ENCODE measurements at regions not wholly inside any gene's neighbourhood (a gene's known extent, or its start where the extent isn't known, plus 50 kb on each side); places are given as distances from the start of the nearest gene placed in this dataset.

DNA sequence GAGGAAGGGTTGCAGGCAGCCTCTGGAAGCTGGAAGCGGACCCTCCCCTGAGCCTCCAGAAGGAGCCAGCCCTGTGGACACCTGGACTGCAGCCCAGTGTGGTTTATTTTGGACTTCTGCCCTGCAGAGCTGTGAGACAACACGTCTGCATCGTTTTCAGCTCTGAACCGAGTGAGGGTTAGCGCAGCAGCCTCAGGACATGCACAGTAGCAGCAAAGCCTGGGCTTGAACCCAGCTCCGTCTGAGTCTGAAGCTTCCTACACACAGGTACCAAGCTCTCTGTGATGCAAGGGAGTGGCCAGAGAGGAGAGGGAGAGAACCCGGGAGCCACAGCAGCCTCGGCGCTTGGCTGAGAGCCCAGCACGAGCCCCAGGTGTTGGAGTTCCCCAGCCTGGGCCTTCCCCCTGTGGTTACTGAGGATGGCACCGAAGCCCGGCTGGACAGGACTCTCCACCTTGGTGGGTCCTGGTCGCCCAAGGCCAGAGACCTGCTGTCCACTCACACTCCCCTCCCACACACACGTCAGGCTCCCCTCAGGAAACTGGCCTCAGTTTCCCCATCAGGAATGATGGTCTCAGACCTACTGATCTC, 128.2 kb downstream of the OLFM1 start:
- TF ChIP-seq, protein P1, sequence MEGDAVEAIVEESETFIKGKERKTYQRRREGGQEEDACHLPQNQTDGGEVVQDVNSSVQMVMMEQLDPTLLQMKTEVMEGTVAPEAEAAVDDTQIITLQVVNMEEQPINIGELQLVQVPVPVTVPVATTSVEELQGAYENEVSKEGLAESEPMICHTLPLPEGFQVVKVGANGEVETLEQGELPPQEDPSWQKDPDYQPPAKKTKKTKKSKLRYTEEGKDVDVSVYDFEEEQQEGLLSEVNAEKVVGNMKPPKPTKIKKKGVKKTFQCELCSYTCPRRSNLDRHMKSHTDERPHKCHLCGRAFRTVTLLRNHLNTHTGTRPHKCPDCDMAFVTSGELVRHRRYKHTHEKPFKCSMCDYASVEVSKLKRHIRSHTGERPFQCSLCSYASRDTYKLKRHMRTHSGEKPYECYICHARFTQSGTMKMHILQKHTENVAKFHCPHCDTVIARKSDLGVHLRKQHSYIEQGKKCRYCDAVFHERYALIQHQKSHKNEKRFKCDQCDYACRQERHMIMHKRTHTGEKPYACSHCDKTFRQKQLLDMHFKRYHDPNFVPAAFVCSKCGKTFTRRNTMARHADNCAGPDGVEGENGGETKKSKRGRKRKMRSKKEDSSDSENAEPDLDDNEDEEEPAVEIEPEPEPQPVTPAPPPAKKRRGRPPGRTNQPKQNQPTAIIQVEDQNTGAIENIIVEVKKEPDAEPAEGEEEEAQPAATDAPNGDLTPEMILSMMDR (conservative IDR thresholded peaks at IDR 0.05; ENCODE audit: low read depth, low read length), result no peak
- no peak overlapping the region for H3K4me3 ChIP-seq (ENCODE audit: low read depth, low read length)
- no peak for DNase-seq (ENCODE audit: low read depth)

DNA sequence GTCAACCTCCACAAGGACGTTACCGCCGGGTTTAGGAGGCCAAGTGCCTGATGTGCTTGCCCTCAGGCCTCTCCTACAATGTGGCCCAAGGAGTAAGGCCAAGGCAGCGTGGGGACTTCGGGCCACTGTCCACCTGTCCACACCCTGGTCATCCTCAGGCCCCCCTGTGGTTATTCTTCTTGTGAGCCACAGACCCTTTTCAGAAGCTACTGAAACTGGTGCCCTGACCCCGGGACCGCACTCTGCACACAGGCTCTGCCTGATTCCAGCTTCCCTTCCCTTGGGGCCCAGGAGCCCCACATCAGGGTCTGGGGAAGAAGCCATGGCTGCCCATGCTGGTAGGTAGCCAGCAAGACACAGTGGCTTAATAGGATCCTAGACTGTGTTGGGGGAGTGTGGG, 128.8 kb downstream of the OLFM1 start:
- TF ChIP-seq, protein P1 (conservative IDR thresholded peaks at IDR 0.05; ENCODE audit: low read depth, low read length), result no peak
- DNase-seq (ENCODE audit: low read depth), result no peak
- no peak overlapping the region for H3K4me3 ChIP-seq (ENCODE audit: low read depth, low read length)

DNA sequence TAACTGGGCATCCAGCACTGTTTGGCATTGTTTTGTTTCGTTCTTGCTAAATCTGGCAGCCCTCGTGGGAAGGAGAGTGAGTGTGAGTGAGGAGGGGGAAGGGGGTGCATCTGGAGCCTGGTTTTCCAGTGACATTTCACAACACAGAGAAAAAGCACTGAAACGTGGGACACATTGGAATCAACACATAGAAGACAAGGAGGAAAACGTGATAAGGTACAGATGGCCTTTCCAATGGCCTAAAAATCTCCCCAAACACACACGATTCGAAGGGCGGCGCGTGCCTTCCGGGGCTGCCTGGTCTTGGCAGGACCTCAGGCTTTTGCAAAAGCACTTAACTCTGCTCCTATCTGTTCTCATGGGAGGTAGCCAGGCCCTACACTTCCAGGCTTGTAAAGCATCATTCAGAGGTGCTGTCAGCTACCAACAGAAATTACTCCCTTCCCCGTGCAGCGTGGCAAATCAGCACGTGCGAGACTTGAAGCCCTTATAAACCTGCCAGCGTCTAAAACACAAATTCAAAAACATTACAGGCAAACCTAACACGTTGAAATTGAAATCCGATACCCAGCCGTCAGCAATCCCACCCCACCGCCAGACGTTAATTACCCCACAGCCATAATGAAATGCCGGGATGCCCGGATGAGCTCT, 129.4 kb downstream of the OLFM1 start:
- TF ChIP-seq, protein P1 (conservative IDR thresholded peaks at IDR 0.05; ENCODE audit: low read depth, low read length), result no peak
- no peak for DNase-seq (ENCODE audit: low read depth)

DNA sequence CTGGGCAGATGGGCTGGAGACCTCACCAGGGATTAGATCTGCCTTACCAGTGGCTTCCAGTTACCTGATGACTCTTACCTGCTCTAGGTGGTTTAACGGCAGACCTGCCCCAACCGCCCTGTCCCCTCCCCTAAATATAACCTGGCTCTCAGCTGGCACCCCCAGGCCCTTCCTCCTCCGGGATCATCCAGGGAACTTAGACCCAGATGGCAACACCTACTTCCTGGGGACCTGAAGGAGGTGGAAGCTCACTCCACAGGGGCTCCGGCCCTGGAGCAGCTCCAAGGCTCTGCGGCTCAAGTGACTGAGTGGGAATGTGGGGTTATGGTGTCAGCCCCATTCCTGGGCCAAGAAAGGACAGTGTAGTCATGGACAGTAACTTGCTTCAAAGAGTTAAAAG, 130.4 kb downstream of the OLFM1 start:
- TF ChIP-seq, protein P1 (conservative IDR thresholded peaks at IDR 0.05; ENCODE audit: low read depth, low read length), result no peak
- no peak for DNase-seq (ENCODE audit: low read depth)
- no peak overlapping the region for H3K4me3 ChIP-seq (ENCODE audit: low read depth, low read length)

More for the DNA sequence above, 129.4 kb downstream of the OLFM1 start:
- no peak overlapping the region for H3K4me3 ChIP-seq (ENCODE audit: low read depth, low read length)

DNA sequence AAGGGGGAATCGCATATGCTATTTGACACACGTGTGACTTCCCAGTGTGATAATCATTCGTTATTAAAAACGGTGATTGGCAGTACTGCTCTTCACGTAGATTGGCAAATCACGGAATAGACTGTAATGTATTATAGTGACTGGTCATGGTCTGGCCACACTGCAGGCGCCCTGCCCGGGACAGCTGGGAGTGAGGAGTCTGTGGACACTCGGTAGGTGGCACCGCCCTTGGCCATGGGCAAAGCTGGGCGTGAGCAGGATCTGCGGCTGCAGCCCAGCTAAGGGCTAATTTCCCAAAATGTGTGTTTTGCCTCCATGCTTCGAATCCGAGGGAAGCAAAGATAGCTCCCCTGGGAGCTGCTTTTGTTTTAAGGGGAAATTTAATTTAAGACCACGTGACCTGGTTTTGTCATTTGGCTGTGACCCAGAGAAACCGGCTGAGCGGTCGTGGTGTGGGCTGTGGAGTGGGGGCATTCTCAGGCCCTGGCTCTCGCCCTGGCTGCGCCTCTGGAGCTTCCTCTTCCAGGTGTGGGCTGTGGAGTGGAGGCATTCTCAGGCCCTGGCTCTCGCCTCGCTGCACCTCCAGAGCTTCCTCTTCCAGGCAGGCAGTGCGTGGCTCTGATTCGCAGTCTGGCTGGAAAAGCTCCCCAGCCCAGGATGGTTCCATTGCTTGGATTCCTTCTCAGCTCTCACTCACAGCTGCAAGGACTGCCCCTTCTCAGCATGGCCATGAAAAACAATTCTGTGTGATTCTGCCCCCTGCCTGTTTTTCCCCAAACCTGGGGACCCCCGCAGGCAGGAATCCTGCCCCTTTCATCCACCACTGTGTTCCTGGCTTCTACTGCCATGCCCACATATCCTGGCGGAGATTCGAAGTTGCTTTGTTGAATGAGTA, 131.1 kb downstream of the OLFM1 start:
- H3K4me3 ChIP-seq (ENCODE audit: low read depth, low read length), result no peak overlapping the region
- TF ChIP-seq, protein P1 (conservative IDR thresholded peaks at IDR 0.05; ENCODE audit: low read depth, low read length), result no peak
- DNase-seq (ENCODE audit: low read depth), result no peak

DNA sequence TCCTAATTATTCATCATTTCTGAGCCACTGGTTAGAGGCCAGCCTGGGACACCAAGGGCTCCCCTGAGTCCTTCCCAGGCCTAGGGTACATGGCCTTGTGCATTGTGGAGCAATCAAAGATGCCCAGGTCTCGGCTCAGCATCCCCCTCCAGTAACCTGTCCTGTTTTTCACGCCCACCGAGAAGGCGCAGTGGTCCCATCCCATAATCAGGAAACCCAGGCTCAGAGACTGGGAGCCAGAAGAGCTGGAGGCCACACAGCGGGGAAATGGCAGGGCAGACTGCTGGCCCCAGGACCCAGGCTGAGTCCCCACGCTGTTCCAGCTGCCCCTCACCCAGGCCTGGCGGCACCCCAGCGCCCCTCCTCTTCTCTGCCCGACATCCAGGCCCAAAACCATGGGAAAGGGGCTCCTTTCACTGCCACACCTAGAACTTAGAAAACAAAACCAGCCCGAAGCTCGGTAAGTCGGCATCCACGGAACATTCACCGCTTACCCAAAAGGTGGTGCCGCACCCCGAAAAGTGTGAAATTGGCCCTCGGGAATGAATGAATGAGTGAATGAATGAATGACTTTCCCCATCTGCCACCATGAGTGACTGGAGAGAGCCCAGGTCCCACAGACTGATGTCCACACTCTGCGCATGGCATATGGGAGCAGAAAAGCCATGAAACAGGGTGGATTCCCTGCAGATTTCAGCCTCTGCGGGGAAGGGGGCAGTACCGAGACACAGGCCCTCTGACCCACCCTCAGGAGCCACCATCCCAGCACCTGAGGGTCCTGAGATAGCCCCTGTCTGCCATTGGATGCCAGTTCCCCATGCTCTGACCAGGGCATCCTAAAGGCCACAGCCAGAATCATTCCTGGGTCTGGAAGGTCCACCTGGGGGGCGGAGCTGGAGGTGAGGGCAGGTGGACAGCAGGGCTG, 132.5 kb downstream of the OLFM1 start:
- H3K4me3 ChIP-seq (ENCODE audit: low read depth, low read length), result no peak overlapping the region
- no peak for DNase-seq (ENCODE audit: low read depth)
- TF ChIP-seq, protein P1 (conservative IDR thresholded peaks at IDR 0.05; ENCODE audit: low read depth, low read length), result no peak

Measured in epithelial cell of proximal tubule (primary cell).